Tibial nerve (tissue), 4 donors: ENCODE measurements at regions not wholly inside any gene's neighbourhood (a gene's known extent, or its start where the extent isn't known, plus 50 kb on each side); places are given as distances from the start of the nearest gene placed in this dataset.

Experiments
- DNase-seq, 2 donors: peaks; one replicate each; pipeline ENCODE4 v3.0.0-alpha.2; 2019; ENCODE audit warnings: low spot score in 2 of 2
- H3K27ac ChIP-seq, 4 donors: fragments of 200-600 bp; sonication (generic) in 3 of 4; one replicate each; pipeline ENCODE4 v1.5.1; 2017 to 2019; ENCODE audit warnings: mild to moderate bottlenecking in 1 of 4
- H3K27me3 ChIP-seq, 2 donors: fragments of 200-600 bp; sonication (generic) in 1 of 2; one replicate each; pipeline versions ENCODE4 v1.5.1 to v1.6.0; 2017 to 2019
- H3K36me3 ChIP-seq, 3 donors: fragments of 200-600 bp; sonication (generic); one replicate each; pipeline ENCODE4 v1.5.1; 2018 to 2019
- H3K4me1 ChIP-seq, 4 donors: fragments of 200-600 bp; sonication (generic) in 3 of 4; one replicate each; pipeline ENCODE4 v1.5.1; 2017 to 2019
- H3K4me3 ChIP-seq, 4 donors: fragments of 200-600 bp; sonication (generic) in 3 of 4; one replicate each; pipeline ENCODE4 v1.5.1; 2017 to 2019; ENCODE audit warnings: mild to moderate bottlenecking in 1 of 4, moderate library complexity in 1 of 4
- H3K9me3 ChIP-seq, 4 donors: fragments of 200-600 bp; sonication (generic) in 3 of 4; one replicate each; pipeline ENCODE4 v1.5.1; 2017 to 2019
- CTCF ChIP-seq, 5 experiments: fragments of 200-600 bp in 3 of 5; fragments of 450-650 bp in 2 of 5; sonication (generic) in 3 of 5; IDR thresholded peaks; one replicate each; pipeline ENCODE4 v1.5.1; 2016 to 2019; ENCODE audit warnings: antibody characterized with exemption in 5 of 5, mild to moderate bottlenecking in 3 of 5, moderate library complexity in 2 of 5
- EP300 ChIP-seq, 2 donors: sonication (generic); formaldehyde crosslinking; IDR thresholded peaks; one replicate each; pipeline ENCODE4 v1.6.1; 2017; ENCODE audit warnings: antibody characterized with exemption in 2 of 2, mild to moderate bottlenecking in 1 of 2
- POLR2A ChIP-seq, 2 donors: fragments of 450-650 bp; IDR thresholded peaks; one replicate each; pipeline ENCODE4 v1.6.1; 2017; ENCODE audit warnings: antibody characterized with exemption in 2 of 2, mild to moderate bottlenecking in 2 of 2, moderate library complexity in 2 of 2
- WGBS, 2 donors: methylation state at CpG; one replicate each; pipeline ENCODE4 v1.1.5; 2018; 5-methylcytosine and 5-hydroxymethylcytosine counted together

- TF ChIP-seq EP300 (IDR thresholded peaks at IDR 0.05) (no peak), POLR2A (IDR thresholded peaks at IDR 0.05) (no peak), CTCF (IDR thresholded peaks at IDR 0.05) (no peak)
- 42 to 45% methylated on average over 2 of the region's 2 CpGs for WGBS, 2 donors
Observed at GRCh38 chr16:26749072-26749471, 317.7 kb upstream of the C16orf82 start.

DNA sequence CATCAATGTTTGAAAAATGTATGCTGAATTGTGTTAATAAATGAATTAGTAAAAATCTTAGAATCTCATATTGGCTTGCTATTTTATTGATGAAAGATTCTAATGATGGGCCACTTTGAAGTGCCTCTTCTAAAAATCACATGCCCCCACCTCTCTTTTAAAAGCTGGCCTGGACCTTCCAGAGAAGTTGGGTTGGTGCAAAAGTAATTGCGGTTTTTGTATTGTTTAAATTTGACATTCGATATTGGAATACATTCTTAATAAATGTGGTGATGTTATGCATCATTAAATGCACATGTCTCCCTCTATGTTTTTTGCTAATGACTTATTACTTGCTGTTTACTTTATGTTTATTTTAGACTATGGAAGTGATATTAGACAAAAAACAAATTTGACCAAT lies 314.6 kb upstream of the C16orf82 start:
- DNase-seq = no peak
- TF ChIP-seq CTCF (IDR thresholded peaks at IDR 0.05) (no peak), POLR2A (IDR thresholded peaks at IDR 0.05) (no peak), EP300 (IDR thresholded peaks at IDR 0.05) (no peak)
- no peaks in the 10 kb centered on the region for H3K9me3 ChIP-seq
- no peak overlapping the region for H3K4me3 ChIP-seq
- no peak overlapping the region for H3K27ac ChIP-seq
- 93 to 95% methylated on average over 2 of the region's 2 CpGs for WGBS, 2 donors
- H3K36me3 ChIP-seq = no peaks in the 10 kb centered on the region
- H3K4me1 ChIP-seq = no peaks in the 10 kb centered on the region
- no peaks in the 10 kb centered on the region for H3K27me3 ChIP-seq

More at GRCh38 chr16:26749072-26749471, 317.7 kb upstream of the C16orf82 start:
- Histone ChIP-seq H3K27me3 (no peaks in the 10 kb centered on the region), H3K4me3 (no peak overlapping the region), H3K4me1 (no peaks in the 10 kb centered on the region), H3K36me3 (no peaks in the 10 kb centered on the region), H3K27ac (no peak overlapping the region), H3K9me3 (no peaks in the 10 kb centered on the region)
- DNase-seq = no peak

DNA sequence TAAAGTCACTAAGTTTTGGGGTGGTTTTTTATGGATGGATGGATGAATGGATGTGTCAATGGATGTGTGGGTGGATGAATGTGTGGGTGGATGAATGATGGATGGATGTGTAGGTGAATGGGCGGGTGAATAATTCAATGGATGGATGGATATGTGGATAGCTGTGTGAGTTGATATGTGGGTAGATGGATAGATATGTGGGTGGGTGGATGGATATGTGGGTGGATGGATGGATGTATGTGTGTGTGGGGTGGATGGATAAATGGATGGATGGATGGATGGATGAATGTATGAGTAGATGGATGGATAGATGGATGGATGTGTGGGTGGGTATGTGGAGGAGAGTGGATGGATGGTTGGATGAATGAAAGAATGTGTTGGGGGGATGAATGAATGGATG lies 310.1 kb upstream of the C16orf82 start:
- no peak overlapping the region for H3K27ac ChIP-seq
- no peaks in the 10 kb centered on the region for H3K36me3 ChIP-seq
- WGBS, 2 donors = 0 to 2% methylated on average over 1 of the region's 1 CpG
- peaks cover 0 to 4% (median 0%) of the 10 kb centered on the region in 4 donors for H3K9me3 ChIP-seq
- TF ChIP-seq EP300 (IDR thresholded peaks at IDR 0.05) (no peak), POLR2A (IDR thresholded peaks at IDR 0.05) (no peak), CTCF (IDR thresholded peaks at IDR 0.05) (no peak)
- H3K4me3 ChIP-seq = no peak overlapping the region
- no peak for DNase-seq
- no peaks in the 10 kb centered on the region for H3K4me1 ChIP-seq
- no peaks in the 10 kb centered on the region for H3K27me3 ChIP-seq

DNA sequence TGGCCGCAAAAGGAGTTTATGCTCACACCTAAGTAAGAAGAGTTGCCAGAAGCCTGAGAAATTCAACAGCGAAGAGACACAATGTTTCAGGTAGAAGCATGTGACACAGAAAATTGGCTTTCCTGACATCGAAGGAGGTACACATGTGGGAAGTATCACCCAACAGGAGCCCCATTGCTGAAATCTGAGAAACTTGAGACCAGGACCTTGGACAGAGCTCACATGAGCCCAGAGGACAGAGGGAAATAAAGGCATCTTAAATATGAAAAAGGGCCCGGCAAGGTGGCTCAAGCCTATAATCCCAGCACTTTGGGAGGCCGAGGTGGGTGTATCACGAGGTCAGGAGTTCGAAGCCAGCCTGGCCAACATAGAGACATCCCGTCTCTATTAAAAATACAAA lies 304.1 kb upstream of the C16orf82 start:
- 74 to 80% methylated on average over 8 of the region's 8 CpGs for WGBS, 2 donors
- Histone ChIP-seq H3K9me3 (peaks cover 0 to 4% (median 0%) of the 10 kb centered on the region in 4 donors), H3K4me3 (no peak overlapping the region), H3K27ac (no peak overlapping the region), H3K27me3 (no peaks in the 10 kb centered on the region), H3K4me1 (no peaks in the 10 kb centered on the region), H3K36me3 (no peaks in the 10 kb centered on the region)
- TF ChIP-seq EP300 (IDR thresholded peaks at IDR 0.05) (no peak), POLR2A (IDR thresholded peaks at IDR 0.05) (no peak), CTCF (IDR thresholded peaks at IDR 0.05) (no peak)
- DNase-seq = no peak

DNA sequence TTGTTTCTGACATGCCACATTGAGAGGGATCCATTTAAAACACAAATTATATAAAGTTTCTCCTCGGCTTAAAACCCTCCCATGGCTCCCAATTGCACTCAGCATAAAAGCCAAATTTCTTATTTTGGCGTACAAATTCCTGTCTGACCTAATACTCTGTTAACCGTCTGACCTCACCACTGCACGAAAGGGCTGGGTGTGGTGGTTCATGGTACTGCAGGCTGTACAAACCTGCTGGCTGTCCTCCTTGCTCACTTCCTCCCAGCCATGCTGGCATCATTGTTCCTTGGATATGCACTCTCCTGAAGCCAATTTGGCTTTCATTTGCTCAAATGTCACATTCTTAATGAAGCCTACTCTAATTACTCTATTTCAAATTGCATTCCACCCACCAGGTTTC lies 301.6 kb upstream of the C16orf82 start:
- Histone ChIP-seq H3K4me1 (no peaks in the 10 kb centered on the region), H3K4me3 (no peak overlapping the region), H3K27me3 (no peaks in the 10 kb centered on the region), H3K27ac (no peak overlapping the region), H3K9me3 (no peaks in the 10 kb centered on the region), H3K36me3 (no peaks in the 10 kb centered on the region)
- DNase-seq = no peak
- 22 to 33% methylated on average over 3 to 4 of the region's 4 CpGs for WGBS, 2 donors
- TF ChIP-seq POLR2A (IDR thresholded peaks at IDR 0.05) = no peak
- TF ChIP-seq CTCF (IDR thresholded peaks at IDR 0.05) = peak in 1 of 5 experiments; percentile 26
